ENCODE measurements at regions not wholly inside any gene's neighbourhood (a gene's known extent, or its start where the extent isn't known, plus 50 kb on each side); places are given as distances from the start of the nearest gene placed in this dataset.
A peak's percentile ranks its signal among the peaks of the same experiment; 100 is the strongest.

- H3K4me1 ChIP-seq (ENCODE audit: insufficient read depth, low read length): no peaks in the 10 kb centered on the region
- TF ChIP-seq ZNF547 (CRISPR knock-in tag; IDR thresholded peaks at IDR 0.05) (no peak), ZNF496 (CRISPR knock-in tag; IDR thresholded peaks at IDR 0.05; ENCODE audit: insufficient replicate concordance) (no peak)
- in situ Hi-C loops (cut with HindIII; ENCODE audit: extremely low pct_ligation_motif_present, low pct_unique_long_range_greater_than_20kb) (no loop called here), intact Hi-C loops (cut with micrococcal nuclease; ENCODE audit: unreplicated experiment) (no loop called here)
- WGBS (ENCODE audit: low lambda C conversion rate): under 1% methylated on average over 8 of the region's 9 CpGs
- H4K20me1 ChIP-seq (ENCODE audit: insufficient read depth, low read length): no peaks in the 10 kb centered on the region
- no peak for ATAC-seq
- no peak overlapping the region for H3K27ac ChIP-seq (ENCODE audit: extremely low read length, insufficient read depth, low read length)
- H3K36me3 ChIP-seq (replicated peaks in 1 of 2; ENCODE audit: control insufficient read depth in 1 of 2, insufficient read depth in 2 of 2, low read length in 2 of 2): no peaks in the 10 kb centered on the region
- peaks cover 0 to 7% of the 10 kb centered on the region in 2 experiments; a peak in 1 of 5 replicates for H3K27me3 ChIP-seq (ENCODE audit: control insufficient read depth in 1 of 2, insufficient read depth in 2 of 2, low read length in 2 of 2)
- no peak overlapping the region for H3K9ac ChIP-seq (ENCODE audit: insufficient read depth, low read depth, low read length)
- H3K4me2 ChIP-seq (ENCODE audit: low read depth, low read length): no peak overlapping the region
- H3K4me3 ChIP-seq (replicated peaks in 1 of 3; ENCODE audit: insufficient read depth in 1 of 3, low read depth in 2 of 3, low read length in 3 of 3): no peak overlapping the region
- DNase-seq (ENCODE audit: low spot score): no peak
- CTCF ChIA-PET (ENCODE audit: low intra/inter-chr PET ratio, low total read pairs): no interaction called here
- FAIRE-seq: no peak
- no TSS peak for BruUV-seq (replicated peaks)
- no peak overlapping the region for H2AFZ ChIP-seq (ENCODE audit: low read length)
- H3K9me3 ChIP-seq (ENCODE audit: low read length): no peaks in the 10 kb centered on the region
- no peaks in the 10 kb centered on the region for H3K79me2 ChIP-seq (ENCODE audit: insufficient read depth, low read length)
- POLR2A ChIA-PET: no interaction called here
These were observed 141.6 kb upstream of the FOXB1 start for GRCh38 chr15:59862191-59863155.

GRCh38 chr15:59847968-59848367, 156.1 kb upstream of the FOXB1 start:
- peaks cover 0 to 17% of the 10 kb centered on the region in 2 experiments; a peak in 3 of 5 replicates for H3K27me3 ChIP-seq (ENCODE audit: control insufficient read depth in 1 of 2, insufficient read depth in 2 of 2, low read length in 2 of 2)
- no peak overlapping the region for H3K4me2 ChIP-seq (ENCODE audit: low read depth, low read length)
- no peak overlapping the region for H3K27ac ChIP-seq (ENCODE audit: extremely low read length, insufficient read depth, low read length)
- no peak overlapping the region for H3K4me3 ChIP-seq (replicated peaks in 1 of 3; ENCODE audit: insufficient read depth in 1 of 3, low read depth in 2 of 3, low read length in 3 of 3)
- no peak for DNase-seq (ENCODE audit: low spot score)
- H3K4me1 ChIP-seq (ENCODE audit: insufficient read depth, low read length): no peaks in the 10 kb centered on the region
- H2AFZ ChIP-seq (ENCODE audit: low read length): no peak overlapping the region
- no peaks in the 10 kb centered on the region for H3K9me3 ChIP-seq (ENCODE audit: low read length)
- no peak overlapping the region for H3K9ac ChIP-seq (ENCODE audit: insufficient read depth, low read depth, low read length)
- no peaks in the 10 kb centered on the region for H3K36me3 ChIP-seq (replicated peaks in 1 of 2; ENCODE audit: control insufficient read depth in 1 of 2, insufficient read depth in 2 of 2, low read length in 2 of 2)
- CTCF ChIA-PET (ENCODE audit: low intra/inter-chr PET ratio, low total read pairs): no interaction called here
- WGBS (ENCODE audit: low lambda C conversion rate): 13% methylated on average over 3 of the region's 3 CpGs
- H4K20me1 ChIP-seq (ENCODE audit: insufficient read depth, low read length): no peaks in the 10 kb centered on the region
- ATAC-seq: no peak
- peak; percentile 94 for TF ChIP-seq MAFF (IDR thresholded peaks at IDR 0.05; ENCODE audit: low read depth, low read length)
- peak; percentile 90 to 96 for TF ChIP-seq MAFK (conservative IDR thresholded peaks at IDR 0.05 in 1 of 2, IDR thresholded peaks at IDR 0.05 in 1 of 2; ENCODE audit: low read length in 2 of 2)
- TF ChIP-seq, protein P1, sequence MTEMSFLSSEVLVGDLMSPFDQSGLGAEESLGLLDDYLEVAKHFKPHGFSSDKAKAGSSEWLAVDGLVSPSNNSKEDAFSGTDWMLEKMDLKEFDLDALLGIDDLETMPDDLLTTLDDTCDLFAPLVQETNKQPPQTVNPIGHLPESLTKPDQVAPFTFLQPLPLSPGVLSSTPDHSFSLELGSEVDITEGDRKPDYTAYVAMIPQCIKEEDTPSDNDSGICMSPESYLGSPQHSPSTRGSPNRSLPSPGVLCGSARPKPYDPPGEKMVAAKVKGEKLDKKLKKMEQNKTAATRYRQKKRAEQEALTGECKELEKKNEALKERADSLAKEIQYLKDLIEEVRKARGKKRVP (CRISPR knock-in tag; IDR thresholded peaks at IDR 0.05): no peak
- in situ Hi-C loops (cut with HindIII; ENCODE audit: extremely low pct_ligation_motif_present, low pct_unique_long_range_greater_than_20kb) (no loop called here), intact Hi-C loops (cut with micrococcal nuclease; ENCODE audit: unreplicated experiment) (no loop called here)
- H3K79me2 ChIP-seq (ENCODE audit: insufficient read depth, low read length): no peaks in the 10 kb centered on the region
- FAIRE-seq: no peak
- POLR2A ChIA-PET: no interaction called here
- no TSS peak for BruUV-seq (replicated peaks)
